GM19397 (cell line): ENCODE measurements at regions not wholly inside any gene's neighbourhood (a gene's known extent, or its start where the extent isn't known, plus 50 kb on each side); places are given as distances from the start of the nearest gene placed in this dataset.
"Not testable (repeated sequence)": the region's sequence is repeated elsewhere in the genome, so short reads cannot be mapped to it uniquely, and the experiment has no call there.

Source experiments
- ATAC-seq: cut with Tn5 transposase; IDR thresholded peaks from one replicate; pipeline ENCODE4 v1.9.1; 2021; ENCODE audit warnings: mild to moderate bottlenecking, moderate library complexity; ENCODE audit not compliant: unreplicated experiment

DNA sequence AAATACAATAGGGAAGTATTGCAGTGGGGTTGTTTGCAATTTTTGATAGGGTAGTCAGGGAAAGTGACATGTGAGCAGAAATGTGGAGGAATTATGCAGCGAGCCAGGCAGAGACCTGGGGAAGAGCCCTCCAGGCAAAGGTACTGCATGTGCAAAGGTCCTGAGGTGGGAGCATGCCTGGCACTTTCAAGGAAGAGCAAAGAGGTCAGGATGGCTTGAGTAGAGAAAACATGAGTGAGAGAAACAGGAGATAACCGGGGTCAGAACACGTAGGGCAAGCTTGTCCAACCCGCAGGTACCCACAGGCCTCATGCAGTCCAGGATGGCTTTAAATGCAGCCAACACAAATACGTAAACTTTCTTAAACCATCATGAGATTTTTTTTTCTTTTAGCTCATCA lies 71.0 kb downstream of the COQ2 start:
- ATAC-seq, result no peak

- ATAC-seq, result peak; percentile 79
Observed at GRCh38 chr4:83212041-83212851, 72.4 kb downstream of the COQ2 start.

GRCh38 chr4:83209419-83209818 lies 75.2 kb downstream of the COQ2 start:
- no peak for ATAC-seq

DNA sequence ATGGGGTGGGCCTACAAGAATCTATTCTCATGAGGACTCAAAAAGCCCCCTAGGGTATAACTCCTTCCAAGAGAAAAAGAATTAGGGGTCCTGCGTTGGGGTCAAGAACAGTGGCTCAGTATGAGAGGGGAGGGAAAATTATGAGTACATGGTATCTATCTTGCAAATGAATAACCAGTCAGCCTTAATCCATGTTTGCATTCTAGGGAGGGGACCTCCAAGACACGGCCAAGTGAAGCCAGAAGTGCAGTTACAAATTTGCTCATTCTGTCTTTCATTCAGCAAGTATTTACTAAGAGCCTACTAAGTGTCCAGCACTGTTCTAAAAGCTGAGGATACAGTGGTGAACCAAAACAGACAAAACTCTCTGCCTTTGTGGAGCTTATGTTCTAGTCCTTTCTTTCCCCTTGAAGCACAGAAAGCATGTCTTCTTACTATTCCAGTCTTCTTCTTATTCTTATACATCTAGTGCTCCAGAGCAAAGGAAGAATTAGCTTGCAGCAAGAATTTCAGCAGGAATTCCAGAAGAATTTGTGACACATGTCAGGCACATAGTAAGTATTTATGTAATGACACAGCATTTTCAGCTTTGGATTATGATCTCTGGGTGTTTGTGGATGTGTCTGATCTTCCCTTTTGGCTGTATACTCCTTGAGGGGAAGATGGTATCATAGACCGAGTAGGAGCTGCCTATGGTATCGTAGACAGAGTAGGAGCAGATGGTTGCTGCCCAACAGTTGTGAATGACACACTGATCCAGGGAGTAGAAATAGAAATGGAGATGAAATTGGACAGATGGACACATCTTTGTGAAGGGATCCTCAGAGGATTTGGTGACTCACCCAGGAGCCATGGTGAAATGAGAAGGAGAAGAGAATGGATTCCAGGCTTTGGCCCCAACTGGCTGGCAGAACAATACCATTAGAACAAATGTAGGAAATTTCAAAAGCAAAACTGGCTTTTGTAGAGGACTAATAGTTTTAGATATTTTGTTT lies 75.9 kb downstream of the COQ2 start:
- no peak for ATAC-seq

DNA sequence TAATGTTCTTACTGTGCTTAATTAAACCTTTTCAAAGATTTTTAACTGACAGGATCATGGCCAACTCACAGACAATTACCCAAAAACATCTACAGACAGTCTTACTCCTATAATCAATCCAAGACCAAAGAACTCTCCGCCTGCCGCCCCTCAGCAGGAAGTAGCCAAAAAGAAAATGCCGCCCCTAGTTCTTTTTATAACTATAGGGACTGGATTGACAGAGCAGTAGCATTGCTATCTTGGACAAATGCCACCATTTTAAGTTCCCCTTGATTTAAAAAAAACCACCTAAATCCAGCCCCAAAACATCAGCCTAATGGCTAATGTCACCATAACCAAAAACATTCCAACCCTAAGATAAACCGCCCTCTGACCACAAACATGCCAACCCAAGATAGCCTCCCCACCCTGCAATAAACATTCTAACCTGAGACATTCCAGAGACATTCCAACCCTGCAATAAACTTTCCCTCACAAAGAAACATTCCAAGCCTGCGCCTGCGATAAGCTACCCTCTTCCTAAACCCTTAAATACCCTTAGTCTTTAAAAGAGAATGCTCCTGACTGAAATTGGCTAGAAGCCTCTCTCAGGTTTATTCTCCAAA lies 77.0 kb downstream of the COQ2 start:
- ATAC-seq, result no peak

- no peak for ATAC-seq
Observed at GRCh38 chr4:83205760-83206159, 78.8 kb downstream of the COQ2 start.

GRCh38 chr4:83204731-83205130 lies 79.9 kb downstream of the COQ2 start:
- ATAC-seq, result no peak

- no peak for ATAC-seq
Observed at GRCh38 chr4:83201761-83202160, 82.8 kb downstream of the COQ2 start.

DNA sequence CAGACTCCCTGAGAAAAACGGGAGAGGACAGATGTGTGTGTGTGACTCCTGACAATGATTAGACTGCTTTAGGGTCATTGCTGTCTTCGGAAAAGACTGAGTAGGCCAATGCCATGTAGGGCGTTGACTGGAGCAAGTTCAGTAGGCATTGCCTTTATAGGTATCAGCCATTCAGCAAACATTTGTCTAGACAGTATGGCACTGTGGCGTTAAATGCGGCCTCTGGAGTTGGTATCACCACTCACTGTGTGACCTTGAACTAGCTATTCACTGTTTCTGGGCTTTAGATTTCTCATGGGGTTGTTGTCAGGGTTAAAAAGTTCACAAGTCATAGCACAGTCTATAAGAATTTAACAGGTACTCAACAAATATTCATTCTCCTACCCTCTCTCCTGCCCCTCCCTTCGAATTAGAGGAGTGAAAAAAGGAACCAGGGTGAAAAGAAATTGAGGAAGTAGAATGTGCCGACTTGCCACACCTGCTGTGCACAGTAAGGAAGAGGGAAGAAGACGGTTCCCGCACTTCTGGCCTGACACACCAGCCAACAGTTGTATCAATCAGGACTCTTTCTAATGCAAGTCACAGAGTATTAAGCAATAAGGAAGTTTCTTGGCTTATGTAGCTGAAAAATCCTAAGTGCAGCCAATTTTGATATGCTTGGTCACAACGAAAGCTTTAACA lies 83.2 kb upstream of the PLAC8 start:
- ATAC-seq, result peak; percentile 57

GRCh38 chr4:83196921-83197320 lies 82.4 kb upstream of the PLAC8 start:
- ATAC-seq, result no peak

GRCh38 chr4:83195269-83195668 lies 80.7 kb upstream of the PLAC8 start:
- ATAC-seq, result no peak

GRCh38 chr4:83194588-83194987 lies 80.1 kb upstream of the PLAC8 start:
- not testable (repeated sequence) for ATAC-seq

DNA sequence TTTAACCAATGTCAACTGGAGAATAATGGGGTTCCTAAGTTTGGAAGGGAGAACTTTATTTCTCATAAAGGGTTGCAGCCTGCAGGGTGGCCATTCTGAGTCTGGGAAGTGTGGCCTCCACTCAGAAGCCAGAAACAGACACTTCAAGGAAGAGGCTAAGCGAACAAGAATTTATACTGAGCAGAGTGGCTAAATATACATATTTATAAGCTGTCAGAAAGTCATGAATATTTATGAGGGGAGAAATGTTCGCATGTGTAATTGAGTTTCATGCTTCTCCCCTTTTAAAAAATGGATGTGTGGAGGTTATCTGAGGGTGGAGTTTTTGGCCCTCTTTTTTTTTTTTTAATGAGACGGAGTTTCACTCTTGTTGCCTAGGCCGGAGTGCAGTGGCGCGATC lies 78.1 kb upstream of the PLAC8 start:
- no peak for ATAC-seq

DNA sequence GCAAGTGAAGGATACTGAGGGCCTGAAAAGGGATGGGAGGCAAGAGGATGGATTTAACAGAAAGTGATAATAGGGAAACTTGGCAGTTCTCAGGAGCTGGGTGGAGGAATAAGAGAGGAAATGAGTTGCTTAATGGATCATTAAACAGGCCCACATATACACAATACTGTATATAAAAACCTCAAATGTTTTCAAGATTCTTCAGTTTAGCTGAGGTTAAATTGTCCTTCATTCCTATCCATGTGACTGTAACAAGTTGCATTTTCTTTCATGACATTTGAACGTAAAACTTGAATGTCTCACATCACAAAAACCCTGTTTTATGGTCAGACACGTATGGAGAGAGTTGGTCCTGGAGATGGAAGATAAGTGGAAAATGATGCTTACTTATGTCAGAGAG lies 76.5 kb upstream of the PLAC8 start:
- ATAC-seq, result no peak

- ATAC-seq, result no peak
Observed at GRCh38 chr4:83189631-83190136, 75.2 kb upstream of the PLAC8 start.

DNA sequence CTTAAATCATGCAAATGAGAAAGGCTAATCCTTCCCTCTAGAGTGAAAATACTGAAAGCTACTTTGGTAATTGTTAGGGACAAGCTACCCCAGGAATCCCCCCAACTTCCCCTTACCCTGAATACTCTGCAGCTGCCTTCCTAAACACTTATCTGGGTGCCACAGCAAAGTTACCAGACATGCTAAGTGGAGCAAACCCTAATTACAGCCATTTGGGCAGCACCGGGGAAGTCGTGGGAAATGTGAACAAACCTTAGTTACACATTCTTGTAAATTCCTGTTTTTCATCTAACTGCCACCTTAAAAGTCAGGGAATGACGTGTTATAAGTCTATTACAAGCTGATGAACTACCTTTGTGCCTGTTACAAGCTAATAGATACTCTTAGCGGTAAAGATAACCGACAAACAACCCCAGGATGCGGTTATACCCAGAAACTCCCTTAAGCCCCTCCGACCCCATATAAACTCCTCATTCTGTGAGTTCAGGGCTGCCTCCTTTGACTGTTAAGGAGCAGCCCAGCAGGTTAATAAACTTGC lies 66.0 kb upstream of the PLAC8 start:
- ATAC-seq, result peak; percentile 72

GRCh38 chr4:83179205-83179604 lies 64.7 kb upstream of the PLAC8 start:
- no peak for ATAC-seq

DNA sequence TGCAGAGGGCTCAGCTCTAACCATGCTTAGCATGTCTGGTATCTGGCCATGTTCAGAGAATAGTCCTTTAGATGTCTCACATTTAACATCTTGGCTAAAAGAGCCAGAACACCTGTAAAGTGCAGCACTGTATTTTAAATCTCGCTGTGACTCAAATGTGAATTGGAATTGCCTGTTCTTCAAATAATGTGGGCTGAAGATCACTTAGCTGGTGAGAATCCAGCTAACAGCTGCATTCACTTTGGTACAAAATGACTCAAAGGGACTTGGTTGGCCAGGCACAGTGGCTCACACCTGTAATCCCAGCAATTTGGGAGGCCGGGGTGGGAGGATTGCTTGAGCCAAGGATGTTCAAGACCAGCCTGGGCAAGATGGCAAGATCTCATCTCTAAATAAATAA lies 63.5 kb upstream of the PLAC8 start:
- ATAC-seq, result no peak

GRCh38 chr4:83177182-83177581 lies 62.7 kb upstream of the PLAC8 start:
- ATAC-seq, result no peak

DNA sequence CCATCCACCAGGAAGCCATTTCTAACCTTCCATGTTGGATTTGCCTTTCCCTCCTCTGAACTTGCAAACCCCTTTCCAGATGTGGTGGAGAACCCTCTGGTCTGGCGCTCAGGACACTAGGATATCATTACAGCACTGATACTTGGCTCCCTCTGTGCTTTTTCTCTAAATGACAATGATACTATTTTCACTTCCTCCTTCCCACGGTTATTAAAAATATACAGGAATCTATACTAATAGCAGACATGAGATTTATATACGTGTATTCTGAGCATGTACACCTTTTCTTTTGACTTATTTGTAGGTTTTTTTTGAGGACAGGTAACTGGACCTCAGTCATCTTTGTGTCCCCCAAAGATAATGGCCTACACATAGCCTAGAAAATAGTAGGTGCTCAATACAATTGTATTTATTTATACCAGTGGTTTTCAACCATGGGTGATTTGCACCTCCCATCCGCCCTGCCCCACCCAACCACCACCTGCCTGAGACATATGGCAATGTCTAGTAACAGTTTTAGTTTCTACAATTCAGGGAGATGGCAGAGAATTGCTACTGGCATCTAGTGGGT lies 60.4 kb upstream of the PLAC8 start:
- ATAC-seq, result peak; percentile 50
